ENCODE measurements at regions not wholly inside any gene's neighbourhood (a gene's known extent, or its start where the extent isn't known, plus 50 kb on each side); places are given as distances from the start of the nearest gene placed in this dataset.

- no peak overlapping the region for H4K5ac ChIP-seq (ENCODE audit: insufficient read length, low read depth, low read length)
- H3K27ac ChIP-seq (ENCODE audit: insufficient read length, low read depth, low read length) = no peak overlapping the region
- H3K9ac ChIP-seq (ENCODE audit: extremely low read depth, insufficient read length, low read length) = no peak overlapping the region
- H2AK5ac ChIP-seq (ENCODE audit: insufficient read length, low read length) = no peak overlapping the region
- no peak overlapping the region for H3K4me3 Mint-ChIP-seq
- no peaks in the 10 kb centered on the region; the same call in none of the 2 replicates for H3K27me3 Mint-ChIP-seq (ENCODE audit: low read depth)
- H4K20me1 ChIP-seq (ENCODE audit: control insufficient read depth, insufficient read depth, insufficient read length) = no peaks in the 10 kb centered on the region
- TF ChIP-seq CTCF (conservative IDR thresholded peaks at IDR 0.05) = no peak
- H3K4ac ChIP-seq (ENCODE audit: low read depth, low read length) = no peak overlapping the region
- peaks cover 22 to 27% of the 10 kb centered on the region in 2 experiments for H3K4me1 Mint-ChIP-seq
- H3K14ac ChIP-seq (ENCODE audit: insufficient read depth, low read length) = no peak overlapping the region
- whole genome bisulfite sequencing (ENCODE audit: extremely low coverage, insufficient read length, low lambda C conversion rate) = no CpG with 5 or more reads among the region's 2 CpGs
- H4K8ac ChIP-seq (replicated peaks; ENCODE audit: insufficient read length, low read depth, low read length) = no peak overlapping the region
- H2BK12ac ChIP-seq (ENCODE audit: insufficient read length, low read depth, low read length) = no peak overlapping the region
- H3K23me2 ChIP-seq (ENCODE audit: insufficient read length, low read depth, low read length, poor library complexity, severe bottlenecking) = no peaks in the 10 kb centered on the region
- H2BK5ac ChIP-seq (ENCODE audit: insufficient read length, low read length) = no peak overlapping the region
- no peak overlapping the region for H2BK15ac ChIP-seq (ENCODE audit: low read depth, low read length)
- H3K27ac Mint-ChIP-seq = no peak overlapping the region
- H4K91ac ChIP-seq (ENCODE audit: insufficient read length, low read depth, low read length) = no peak overlapping the region
- no peak for DNase-seq
- no peak overlapping the region for H3K18ac ChIP-seq (ENCODE audit: insufficient read length, low read depth, low read length)
- no peaks in the 10 kb centered on the region for H3K9me3 Mint-ChIP-seq
- no peaks in the 10 kb centered on the region for H3K79me1 ChIP-seq (ENCODE audit: insufficient read depth, low read depth, low read length, poor library complexity, severe bottlenecking)
- H3K4me1 ChIP-seq (ENCODE audit: insufficient read depth, low read length) = peaks cover under 1% of the 10 kb centered on the region; the same call in 1 of the 2 replicates
- H3K9me3 ChIP-seq (ENCODE audit: control insufficient read depth, low read depth, low read length) = no peaks in the 10 kb centered on the region
- no peak overlapping the region for H3K56ac ChIP-seq (ENCODE audit: insufficient read length, low read depth, low read length)
- no peak overlapping the region for H3K23ac ChIP-seq (ENCODE audit: insufficient read length, low read depth, low read length)
- no peaks in the 10 kb centered on the region; a peak in 1 of 7 replicates for H3K36me3 Mint-ChIP-seq (ENCODE audit: insufficient read depth in 1 of 3, low read depth in 3 of 3)
- no peak overlapping the region for H2AFZ ChIP-seq (ENCODE audit: low read length)
- H3K79me2 ChIP-seq (ENCODE audit: insufficient read depth, low read length) = no peaks in the 10 kb centered on the region
- H2BK120ac ChIP-seq (ENCODE audit: low read depth, low read length, poor library complexity, severe bottlenecking) = no peak overlapping the region
- no peak overlapping the region for H3K4me2 ChIP-seq (ENCODE audit: insufficient read depth, insufficient read length, low read length)
- no peak overlapping the region for H3T11ph ChIP-seq (ENCODE audit: low read length)
- H3K27me3 ChIP-seq (ENCODE audit: insufficient read depth, low read length) = no peaks in the 10 kb centered on the region
- no peak overlapping the region for H2BK20ac ChIP-seq (ENCODE audit: low read depth, low read length, poor library complexity, severe bottlenecking)
Measured at GRCh38 chr5:148934895-148935400, 108.5 kb downstream of the ADRB2 start.
